ENCODE measurements at regions not wholly inside any gene's neighbourhood (a gene's known extent, or its start where the extent isn't known, plus 50 kb on each side); places are given as distances from the start of the nearest gene placed in this dataset.

DNA sequence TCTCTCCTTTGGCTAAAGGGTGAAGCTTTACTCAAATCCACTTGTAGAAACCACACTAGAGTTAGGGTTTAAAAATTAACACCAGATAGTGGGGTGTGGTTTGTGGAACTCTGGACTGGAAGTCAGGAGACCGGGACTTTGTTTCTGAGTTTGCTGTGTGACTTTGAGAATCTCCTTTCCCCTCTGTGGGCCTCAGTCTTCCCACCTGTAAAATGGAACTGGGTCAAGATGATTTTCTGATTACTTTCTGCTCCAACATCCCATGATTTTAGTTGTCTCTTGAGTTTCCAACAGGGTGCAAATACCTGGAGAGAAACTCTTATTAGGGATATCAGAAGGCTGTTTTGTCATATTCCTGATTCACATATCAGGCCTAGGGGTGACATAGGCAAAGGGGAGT, 301.0 kb downstream of the MIAT start:
- no peak for TF ChIP-seq POLR2A (IDR thresholded peaks at IDR 0.05)
- TF ChIP-seq, protein P1, sequence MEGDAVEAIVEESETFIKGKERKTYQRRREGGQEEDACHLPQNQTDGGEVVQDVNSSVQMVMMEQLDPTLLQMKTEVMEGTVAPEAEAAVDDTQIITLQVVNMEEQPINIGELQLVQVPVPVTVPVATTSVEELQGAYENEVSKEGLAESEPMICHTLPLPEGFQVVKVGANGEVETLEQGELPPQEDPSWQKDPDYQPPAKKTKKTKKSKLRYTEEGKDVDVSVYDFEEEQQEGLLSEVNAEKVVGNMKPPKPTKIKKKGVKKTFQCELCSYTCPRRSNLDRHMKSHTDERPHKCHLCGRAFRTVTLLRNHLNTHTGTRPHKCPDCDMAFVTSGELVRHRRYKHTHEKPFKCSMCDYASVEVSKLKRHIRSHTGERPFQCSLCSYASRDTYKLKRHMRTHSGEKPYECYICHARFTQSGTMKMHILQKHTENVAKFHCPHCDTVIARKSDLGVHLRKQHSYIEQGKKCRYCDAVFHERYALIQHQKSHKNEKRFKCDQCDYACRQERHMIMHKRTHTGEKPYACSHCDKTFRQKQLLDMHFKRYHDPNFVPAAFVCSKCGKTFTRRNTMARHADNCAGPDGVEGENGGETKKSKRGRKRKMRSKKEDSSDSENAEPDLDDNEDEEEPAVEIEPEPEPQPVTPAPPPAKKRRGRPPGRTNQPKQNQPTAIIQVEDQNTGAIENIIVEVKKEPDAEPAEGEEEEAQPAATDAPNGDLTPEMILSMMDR (IDR thresholded peaks at IDR 0.05) = no peak
